ENCODE measurements at regions not wholly inside any gene's neighbourhood (a gene's known extent, or its start where the extent isn't known, plus 50 kb on each side); places are given as distances from the start of the nearest gene placed in this dataset.

GRCh38 chr6:90425161-90425641 lies 128.6 kb upstream of the BACH2 start:
- TF ChIP-seq CTCF (IDR thresholded peaks at IDR 0.05): no peak
- TF ChIP-seq POLR2A (IDR thresholded peaks at IDR 0.05): no peak
